ENCODE measurements at regions not wholly inside any gene's neighbourhood (a gene's known extent, or its start where the extent isn't known, plus 50 kb on each side); places are given as distances from the start of the nearest gene placed in this dataset.

GRCh38 chr1:57966340-57966739 lies 542.5 kb upstream of the DAB1 start (continued):
- TF ChIP-seq NR2C2 (CRISPR knock-in tag; IDR thresholded peaks at IDR 0.05) (no peak), NR2C2 (tag; IDR thresholded peaks at IDR 0.05) (no peak), ZNF507 (tag; conservative IDR thresholded peaks at IDR 0.05) (no peak)

DNA sequence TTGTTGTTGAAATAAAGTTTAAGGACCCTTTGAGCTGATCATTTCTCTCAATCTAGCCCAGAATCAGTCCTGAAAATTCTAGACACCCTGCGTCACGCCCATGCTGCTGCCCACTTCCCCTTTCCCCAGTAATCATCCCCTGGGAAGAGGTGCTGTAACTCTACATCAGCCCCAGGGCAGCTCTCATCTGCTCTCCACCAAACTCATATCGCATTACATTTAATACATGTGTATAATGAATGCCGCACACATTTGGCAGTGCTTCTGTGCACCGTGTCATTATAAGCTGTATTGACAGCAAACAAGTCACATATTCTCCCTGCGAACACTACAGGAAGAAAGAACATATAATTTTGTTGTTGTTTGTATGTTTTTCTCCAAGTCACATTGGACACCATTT lies 539.7 kb upstream of the DAB1 start:
- H2AFZ ChIP-seq (ENCODE audit: low read depth, low read length) = no peak overlapping the region
- no peaks in the 10 kb centered on the region for H3K36me3 ChIP-seq (ENCODE audit: control insufficient read depth, insufficient read depth, low read length)
- ChIA-PET CTCF (ENCODE audit: low intra/inter-chr PET ratio) (no interaction called here), POLR2A (interaction anchor here (1.0 kb wide), 1 partner anchor 13 kb away, joined by 3 read pairs; no protein-coding TSS in a partner anchor)
- no peaks in the 10 kb centered on the region for H3K9me1 ChIP-seq (ENCODE audit: control insufficient read depth, insufficient read depth, low read length)
- H3K27ac ChIP-seq (ENCODE audit: extremely low read depth, low read depth, low read length) = no peak overlapping the region
- H3K79me2 ChIP-seq (ENCODE audit: control insufficient read depth, insufficient read depth, low read length) = no peaks in the 10 kb centered on the region
- no peak overlapping the region for H3K9ac ChIP-seq (ENCODE audit: insufficient read depth in 1 of 2, low read depth in 2 of 2, low read length in 2 of 2)
- H3K9me3 ChIP-seq (replicated peaks; ENCODE audit: control insufficient read depth, insufficient read depth, low read depth, low read length) = no peaks in the 10 kb centered on the region
- ATAC-seq (no peak), DNase-seq (ENCODE audit: extremely low read depth in 1 of 4, low spot score in 3 of 4) (no peak), FAIRE-seq (no peak)
- in situ Hi-C loops (cut with MboI) (no loop called here), intact Hi-C loops (cut with micrococcal nuclease) (no loop called here)
- TF ChIP-seq SPI1 (IDR thresholded peaks at IDR 0.05; ENCODE audit: borderline replicate concordance, low read depth, low read length) = peak; percentile 68
- no peak for TF ChIP-seq ARID3B (CRISPR knock-in tag; IDR thresholded peaks at IDR 0.05; ENCODE audit: borderline replicate concordance)
- H3K4me2 ChIP-seq (ENCODE audit: insufficient read depth, low read length) = no peak overlapping the region
- H3K27me3 ChIP-seq (ENCODE audit: control insufficient read depth in 2 of 2, insufficient read depth in 2 of 2, low read length in 2 of 2) = no peaks in the 10 kb centered on the region
- no peak overlapping the region for H3K4me3 ChIP-seq
- no TSS peak for BruUV-seq (replicated peaks)
- 0% methylated on average over 6 of the region's 6 CpGs for WGBS (ENCODE audit: insufficient coverage, low coverage, missing lambda C conversion rate)
- no peaks in the 10 kb centered on the region for H3K4me1 ChIP-seq (replicated peaks in 1 of 2; ENCODE audit: control insufficient read depth in 2 of 2, insufficient read depth in 2 of 2, low read length in 2 of 2)
- no peaks in the 10 kb centered on the region for H4K20me1 ChIP-seq (replicated peaks; ENCODE audit: control insufficient read depth, insufficient read depth, low read length)

Measured in K562 (cell line).